ENCODE measurements at regions not wholly inside any gene's neighbourhood (a gene's known extent, or its start where the extent isn't known, plus 50 kb on each side); places are given as distances from the start of the nearest gene placed in this dataset.

DNA sequence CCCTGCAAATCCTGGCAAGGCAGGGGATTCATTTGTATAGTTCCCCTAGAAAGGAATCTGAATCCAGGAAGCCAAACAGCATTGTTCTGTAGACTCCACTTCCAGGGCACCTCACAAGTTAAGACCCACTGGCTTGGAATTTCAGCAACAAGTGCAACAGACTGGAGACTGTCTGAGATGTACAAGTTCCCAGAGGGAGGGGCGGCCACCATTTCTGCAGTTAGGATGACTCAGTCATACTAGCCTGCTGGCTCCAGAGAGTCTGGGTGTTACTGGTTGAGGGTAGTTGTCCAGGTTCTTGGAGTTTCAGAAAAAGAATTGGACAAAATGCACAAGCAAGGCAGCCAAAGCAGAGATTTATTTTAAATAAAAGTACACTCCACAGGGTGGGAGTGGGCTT lies 384.2 kb downstream of the DSC3 start:
- Histone ChIP-seq H3K4me1 (no peaks in the 10 kb centered on the region), H3K36me3 (no peaks in the 10 kb centered on the region), H3K27ac (no peak overlapping the region), H3K9me3 (no peaks in the 10 kb centered on the region), H3K4me3 (no peak overlapping the region), H3K27me3 (no peaks in the 10 kb centered on the region)
- intact Hi-C loops (cut with DNase I), result no loop called here
- DNase-seq, result no peak
- 50% methylated on average over 1 of the region's 1 CpG for WGBS (ENCODE audit: insufficient coverage, low coverage, low lambda C conversion rate, missing lambda C conversion rate)
- no peak for ATAC-seq
- no peak for TF ChIP-seq POLR2A (IDR thresholded peaks at IDR 0.05)
- TF ChIP-seq, protein P1, sequence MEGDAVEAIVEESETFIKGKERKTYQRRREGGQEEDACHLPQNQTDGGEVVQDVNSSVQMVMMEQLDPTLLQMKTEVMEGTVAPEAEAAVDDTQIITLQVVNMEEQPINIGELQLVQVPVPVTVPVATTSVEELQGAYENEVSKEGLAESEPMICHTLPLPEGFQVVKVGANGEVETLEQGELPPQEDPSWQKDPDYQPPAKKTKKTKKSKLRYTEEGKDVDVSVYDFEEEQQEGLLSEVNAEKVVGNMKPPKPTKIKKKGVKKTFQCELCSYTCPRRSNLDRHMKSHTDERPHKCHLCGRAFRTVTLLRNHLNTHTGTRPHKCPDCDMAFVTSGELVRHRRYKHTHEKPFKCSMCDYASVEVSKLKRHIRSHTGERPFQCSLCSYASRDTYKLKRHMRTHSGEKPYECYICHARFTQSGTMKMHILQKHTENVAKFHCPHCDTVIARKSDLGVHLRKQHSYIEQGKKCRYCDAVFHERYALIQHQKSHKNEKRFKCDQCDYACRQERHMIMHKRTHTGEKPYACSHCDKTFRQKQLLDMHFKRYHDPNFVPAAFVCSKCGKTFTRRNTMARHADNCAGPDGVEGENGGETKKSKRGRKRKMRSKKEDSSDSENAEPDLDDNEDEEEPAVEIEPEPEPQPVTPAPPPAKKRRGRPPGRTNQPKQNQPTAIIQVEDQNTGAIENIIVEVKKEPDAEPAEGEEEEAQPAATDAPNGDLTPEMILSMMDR (IDR thresholded peaks at IDR 0.05), result no peak

DNA sequence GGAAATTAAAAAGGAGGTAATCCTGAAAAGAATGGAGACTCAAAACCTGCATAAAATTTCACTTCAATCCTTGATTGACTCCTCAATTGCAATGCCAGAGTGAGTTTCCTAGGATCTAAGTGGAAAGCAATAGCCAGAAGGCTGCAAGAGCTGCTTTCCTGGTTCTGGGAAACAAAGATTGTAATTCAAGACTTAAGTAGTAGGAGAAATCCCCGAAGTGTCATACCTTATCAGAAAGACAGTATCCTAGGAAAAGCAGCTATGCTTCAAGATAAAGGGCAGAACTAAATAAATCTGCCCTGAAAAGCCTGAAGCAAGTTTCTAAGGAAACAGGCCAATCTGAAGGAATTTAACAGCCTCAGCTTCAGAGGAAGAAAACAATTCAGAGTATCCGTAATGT lies 390.2 kb downstream of the DSC3 start:
- no peaks in the 10 kb centered on the region for H3K27me3 ChIP-seq
- TF ChIP-seq POLR2A (IDR thresholded peaks at IDR 0.05), result no peak
- TF ChIP-seq, protein P1 (IDR thresholded peaks at IDR 0.05), result no peak
- DNase-seq, result no peak

DNA sequence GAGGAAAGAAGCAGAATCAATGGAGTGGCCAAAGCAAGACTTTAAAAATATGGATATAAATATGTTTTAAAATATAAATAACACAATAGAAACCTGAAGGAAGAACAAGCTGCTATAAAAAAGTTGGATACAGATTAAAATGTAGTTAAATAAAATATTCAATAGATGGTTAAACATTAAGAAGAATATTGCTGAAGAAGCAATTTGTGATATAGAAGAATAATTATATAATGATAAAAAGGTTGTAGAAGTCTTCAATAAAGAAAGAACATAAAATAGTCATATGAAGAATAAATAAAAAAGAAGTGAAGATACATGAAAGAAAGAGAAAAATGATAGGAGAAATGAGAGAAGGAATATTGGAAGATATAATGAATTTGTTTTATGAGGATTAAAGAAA lies 392.0 kb downstream of the DSC3 start:
- Histone ChIP-seq H3K9me3 (no peaks in the 10 kb centered on the region), H3K36me3 (no peaks in the 10 kb centered on the region), H3K4me3 (no peak overlapping the region), H3K4me1 (no peaks in the 10 kb centered on the region), H3K27ac (no peak overlapping the region), H3K27me3 (no peaks in the 10 kb centered on the region)
- ATAC-seq, result no peak
- intact Hi-C loops (cut with DNase I), result no loop called here
- TF ChIP-seq, protein P1 (IDR thresholded peaks at IDR 0.05), result no peak
- TF ChIP-seq POLR2A (IDR thresholded peaks at IDR 0.05), result no peak
- DNase-seq, result no peak

More for the DNA sequence above, 390.2 kb downstream of the DSC3 start:
- intact Hi-C loops (cut with DNase I), result no loop called here
- H3K36me3 ChIP-seq, result no peaks in the 10 kb centered on the region
- H3K4me3 ChIP-seq, result no peak overlapping the region
- H3K27ac ChIP-seq, result no peak overlapping the region
- 15% methylated on average over 2 of the region's 2 CpGs for WGBS (ENCODE audit: insufficient coverage, low coverage, low lambda C conversion rate, missing lambda C conversion rate)
- H3K9me3 ChIP-seq, result no peaks in the 10 kb centered on the region
- H3K4me1 ChIP-seq, result no peaks in the 10 kb centered on the region
- ATAC-seq, result no peak

DNA sequence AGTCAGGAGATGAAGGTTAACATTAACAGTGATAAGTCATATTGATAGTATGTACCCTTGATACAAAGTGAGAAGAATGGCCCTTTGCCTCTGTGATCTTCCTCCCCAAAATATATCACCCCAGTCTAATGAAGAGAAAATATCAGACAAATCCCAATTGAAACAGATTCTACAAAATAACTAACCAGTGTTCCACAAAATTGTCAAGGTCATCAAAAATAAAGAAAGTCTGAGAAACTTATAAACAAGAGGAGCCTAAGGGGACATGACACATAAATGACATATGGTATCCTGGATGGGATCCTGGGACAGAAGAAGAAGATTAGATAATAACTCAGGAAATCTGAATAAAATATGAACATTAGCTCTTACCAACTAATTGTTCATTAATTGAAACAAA lies 398.4 kb downstream of the DSC3 start:
- intact Hi-C loops (cut with DNase I), result no loop called here
- no peak for DNase-seq
- Histone ChIP-seq H3K36me3 (no peaks in the 10 kb centered on the region), H3K27me3 (no peaks in the 10 kb centered on the region), H3K4me1 (no peaks in the 10 kb centered on the region), H3K27ac (no peak overlapping the region), H3K9me3 (no peaks in the 10 kb centered on the region), H3K4me3 (no peak overlapping the region)
- no peak for TF ChIP-seq POLR2A (IDR thresholded peaks at IDR 0.05)
- TF ChIP-seq, protein P1 (IDR thresholded peaks at IDR 0.05), result no peak
- ATAC-seq, result no peak

DNA sequence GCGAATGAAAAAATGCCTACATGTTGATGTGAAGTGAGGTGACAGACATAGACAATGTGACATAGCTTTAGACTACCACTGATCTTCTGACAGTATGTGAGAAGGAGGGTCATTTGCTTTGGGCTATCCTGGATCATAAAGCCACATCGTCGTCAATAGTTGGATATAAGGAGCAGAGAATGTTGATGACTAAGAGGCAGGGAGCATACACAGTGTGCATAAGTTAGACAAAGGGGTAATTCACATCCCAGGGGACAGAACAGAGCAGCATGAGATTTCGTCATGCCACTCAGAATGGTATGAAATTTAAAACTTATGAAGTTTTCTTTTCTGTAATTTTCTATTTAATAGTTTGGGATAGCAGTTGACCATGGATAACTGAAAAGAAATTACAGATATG lies 403.2 kb downstream of the DSC3 start:
- Histone ChIP-seq H3K27ac (no peak overlapping the region), H3K4me3 (no peak overlapping the region), H3K27me3 (no peaks in the 10 kb centered on the region), H3K9me3 (no peaks in the 10 kb centered on the region), H3K4me1 (no peaks in the 10 kb centered on the region), H3K36me3 (no peaks in the 10 kb centered on the region)
- intact Hi-C loops (cut with DNase I), result no loop called here
- no peak for TF ChIP-seq POLR2A (IDR thresholded peaks at IDR 0.05)
- 51% methylated on average over 4 of the region's 4 CpGs for WGBS (ENCODE audit: insufficient coverage, low coverage, low lambda C conversion rate, missing lambda C conversion rate)
- DNase-seq (no peak), ATAC-seq (no peak)
